SK-N-SH treated with all-trans-retinoic acid at 6 μM for 48 hours (cell line): ENCODE measurements at regions not wholly inside any gene's neighbourhood (a gene's known extent, or its start where the extent isn't known, plus 50 kb on each side); places are given as distances from the start of the nearest gene placed in this dataset.

Experiments
- ATAC-seq: fragments of 200-7000 bp; cut with Tn5 transposase; 3 replicates; pipeline ENCODE4 v1.9.1; 2020; ENCODE audit warnings: mild to moderate bottlenecking, moderate library complexity
- ARNTL ChIP-seq: fragments of 450-650 bp; formaldehyde crosslinking; IDR thresholded peaks from 2 replicates; pipeline ENCODE4 v1.5.0; 2020; ENCODE audit warnings: low read depth, mild to moderate bottlenecking, moderate library complexity, borderline replicate concordance
- CREB5 ChIP-seq: fragments of 250-450 bp; sonication (Bioruptor Pico); IDR thresholded peaks from 2 replicates; pipeline ENCODE4 v1.5.1; 2020; ENCODE audit warnings: low read depth, mild to moderate bottlenecking, moderate library complexity
- CSDC2 ChIP-seq: fragments of 250-450 bp; sonication (Bioruptor Pico); IDR thresholded peaks from 2 replicates; pipeline ENCODE4 v1.5.0; 2020; ENCODE audit warnings: mild to moderate bottlenecking, moderate library complexity
- CSRNP3 ChIP-seq: fragments of 250-450 bp; sonication (Bioruptor Pico); IDR thresholded peaks from 2 replicates; pipeline ENCODE4 v1.5.1; 2021; ENCODE audit warnings: mild to moderate bottlenecking, moderate library complexity
- ESRRG ChIP-seq: fragments of 250-450 bp; sonication (Bioruptor Pico); IDR thresholded peaks from 2 replicates; pipeline ENCODE4 v1.6.1; 2021; ENCODE audit warnings: mild to moderate bottlenecking
- GLIS3 ChIP-seq: fragments of 250-450 bp; sonication (Bioruptor Pico); IDR thresholded peaks from 2 replicates; pipeline ENCODE4 v1.5.0; 2020; ENCODE audit warnings: mild to moderate bottlenecking, moderate library complexity
- ISL1 ChIP-seq: fragments of 250-450 bp; sonication (Bioruptor Pico); IDR thresholded peaks from 2 replicates; pipeline ENCODE4 v2.1.2; 2022; ENCODE audit warnings: mild to moderate bottlenecking, moderate library complexity
- OSR1 ChIP-seq: fragments of 250-450 bp; sonication (Bioruptor Pico); IDR thresholded peaks from 2 replicates; pipeline ENCODE4 v1.8.0; 2022; ENCODE audit warnings: moderate library complexity, mild to moderate bottlenecking, inconsistent platforms
- PATZ1 ChIP-seq: fragments of 250-450 bp; sonication (Bioruptor Pico); IDR thresholded peaks from 2 replicates; pipeline ENCODE4 v1.8.0; 2020; ENCODE audit warnings: mild to moderate bottlenecking, moderate library complexity, borderline replicate concordance
- POU6F1 ChIP-seq: fragments of 250-450 bp; sonication (Bioruptor Pico); IDR thresholded peaks from 2 replicates; pipeline ENCODE4 v1.8.0; 2021; ENCODE audit warnings: low read depth, mild to moderate bottlenecking, moderate library complexity, borderline replicate concordance
- PPARA ChIP-seq: fragments of 250-450 bp; sonication (Bioruptor Pico); IDR thresholded peaks from 2 replicates; pipeline ENCODE4 v1.5.0; 2020; ENCODE audit warnings: mild to moderate bottlenecking, borderline replicate concordance
- RARB ChIP-seq: fragments of 250-450 bp; sonication (Bioruptor Pico); IDR thresholded peaks from 2 replicates; pipeline ENCODE4 v1.8.0; 2021; ENCODE audit warnings: mild to moderate bottlenecking, moderate library complexity
- SNAI2 ChIP-seq: fragments of 250-450 bp; sonication (Bioruptor Pico); IDR thresholded peaks from 2 replicates; pipeline ENCODE4 v1.5.0; 2020; ENCODE audit warnings: mild to moderate bottlenecking, moderate library complexity
- TSHZ2 ChIP-seq: fragments of 250-450 bp; sonication (Bioruptor Pico); IDR thresholded peaks from 2 replicates; pipeline ENCODE4 v1.5.0; 2020; ENCODE audit warnings: mild to moderate bottlenecking, moderate library complexity
- ZC3H10 ChIP-seq: fragments of 250-450 bp; sonication (Bioruptor Pico); IDR thresholded peaks from 2 replicates; pipeline ENCODE4 v1.5.1; 2021; ENCODE audit warnings: mild to moderate bottlenecking, moderate library complexity
- ZFP3 ChIP-seq: fragments of 250-450 bp; sonication (Bioruptor Pico); IDR thresholded peaks from 2 replicates; pipeline ENCODE4 v1.5.0; 2020; ENCODE audit warnings: mild to moderate bottlenecking, moderate library complexity
- ZFP30 ChIP-seq: fragments of 450-650 bp; formaldehyde crosslinking; IDR thresholded peaks from 2 replicates; pipeline ENCODE4 v1.5.0; 2022; ENCODE audit warnings: mild to moderate bottlenecking, moderate library complexity
- ZNF565 ChIP-seq: fragments of 450-650 bp; formaldehyde crosslinking; conservative IDR thresholded peaks from 2 replicates; pipeline ENCODE4 v1.5.0; 2020; ENCODE audit warnings: low read depth, mild to moderate bottlenecking, moderate library complexity
- ZNF70 ChIP-seq: fragments of 450-650 bp; formaldehyde crosslinking; IDR thresholded peaks from 2 replicates; pipeline ENCODE4 v1.5.0; 2020; ENCODE audit warnings: mild to moderate bottlenecking, moderate library complexity

GRCh38 chr5:4114452-4114851, 518.8 kb downstream of the IRX1 start:
- no peak for ATAC-seq

GRCh38 chr5:4116834-4117233, 521.2 kb downstream of the IRX1 start:
- no peak for TF ChIP-seq ZNF70
- no peak for TF ChIP-seq ZNF565 (CRISPR knock-in tag)
- no peak for TF ChIP-seq RARB (CRISPR knock-in tag)
- no peak for TF ChIP-seq PPARA (CRISPR knock-in tag)
- TF ChIP-seq CSDC2 (CRISPR knock-in tag), result no peak
- TF ChIP-seq ZC3H10 (CRISPR knock-in tag), result no peak
- TF ChIP-seq ISL1 (CRISPR knock-in tag), result no peak
- no peak for TF ChIP-seq POU6F1 (CRISPR knock-in tag)
- TF ChIP-seq ESRRG (CRISPR knock-in tag), result no peak
- no peak for TF ChIP-seq GLIS3 (CRISPR knock-in tag)
- TF ChIP-seq ZFP30 (CRISPR knock-in tag), result no peak
- TF ChIP-seq ARNTL (CRISPR knock-in tag), result no peak
- TF ChIP-seq TSHZ2, result no peak
- TF ChIP-seq, all 23 proteins: peak for 0
- ATAC-seq, result no peak

More at GRCh38 chr5:4114452-4114851, 518.8 kb downstream of the IRX1 start:
- no peak for TF ChIP-seq ZFP3
- no peak for TF ChIP-seq ISL1 (CRISPR knock-in tag)
- no peak for TF ChIP-seq PPARA (CRISPR knock-in tag)
- no peak for TF ChIP-seq SNAI2 (CRISPR knock-in tag)
- TF ChIP-seq CREB5 (CRISPR knock-in tag), result no peak
- no peak for TF ChIP-seq ESRRG (CRISPR knock-in tag)

GRCh38 chr5:4124221-4124970, 528.8 kb downstream of the IRX1 start:
- TF ChIP-seq ISL1 (CRISPR knock-in tag), result no peak
- TF ChIP-seq SNAI2 (CRISPR knock-in tag), result no peak
- no peak for TF ChIP-seq CSRNP3 (CRISPR knock-in tag)
- no peak for TF ChIP-seq ZFP30 (CRISPR knock-in tag)
- TF ChIP-seq OSR1 (CRISPR knock-in tag), result no peak
- no peak for TF ChIP-seq ZNF70
- TF ChIP-seq PATZ1, result no peak
- TF ChIP-seq ARNTL (CRISPR knock-in tag), result no peak
- no peak for TF ChIP-seq ZC3H10 (CRISPR knock-in tag)
- no peak for TF ChIP-seq ZFP3
- no peak for TF ChIP-seq CREB5 (CRISPR knock-in tag)
- no peak for TF ChIP-seq ZNF565 (CRISPR knock-in tag)
- TF ChIP-seq CSDC2 (CRISPR knock-in tag), result no peak
- no peak for TF ChIP-seq RARB (CRISPR knock-in tag)
- TF ChIP-seq TSHZ2, result no peak
- TF ChIP-seq ESRRG (CRISPR knock-in tag), result no peak
- ATAC-seq, result no peak
